Adrenal gland (tissue), 5 donors: ENCODE measurements at regions not wholly inside any gene's neighbourhood (a gene's known extent, or its start where the extent isn't known, plus 50 kb on each side); places are given as distances from the start of the nearest gene placed in this dataset.
"Not testable (repeated sequence)": the region's sequence is repeated elsewhere in the genome, so short reads cannot be mapped to it uniquely, and the experiment has no call there.

ENCODE experiments used
- CTCF ChIP-seq, 6 experiments: fragments of 450-650 bp in 4 of 6; fragments of 200-600 bp in 2 of 6; sonication (generic) in 1 of 6; IDR thresholded peaks; 1 replicate in 5 of 6; 2 replicates in 1 of 6; pipeline versions ENCODE4 v1.5.1 to v1.8.0; 2016 to 2021; ENCODE audit warnings: antibody characterized with exemption in 6 of 6, mild to moderate bottlenecking in 2 of 6, moderate library complexity in 1 of 6
- POLR2A ChIP-seq, 2 donors: fragments of 450-650 bp; IDR thresholded peaks; one replicate each; pipeline ENCODE4 v1.6.1; 2017; ENCODE audit warnings: antibody characterized with exemption in 2 of 2, mild to moderate bottlenecking in 2 of 2, moderate library complexity in 1 of 2
- donor health status: DM: no; HTN: no; CAD: no.

- TF ChIP-seq POLR2A, CTCF (IDR thresholded peaks at IDR 0.05): not testable (repeated sequence)
Observed at GRCh38 chr5:100714780-100715179, 179.6 kb downstream of the FAM174A start.
